HepG2 (cell line): ENCODE measurements at regions not wholly inside any gene's neighbourhood (a gene's known extent, or its start where the extent isn't known, plus 50 kb on each side); places are given as distances from the start of the nearest gene placed in this dataset.
"Not testable (repeated sequence)": the region's sequence is repeated elsewhere in the genome, so short reads cannot be mapped to it uniquely, and the experiment has no call there.

Experiments used
- ATAC-seq: fragments of 200-7000 bp; cut with Tn5 transposase; 3 replicates; pipeline ENCODE4 v1.9.1; 2020; ENCODE audit warnings: mild to moderate bottlenecking, moderate library complexity
- BruUV-seq: library from RNA; stranded (reverse); fragments of 400-500 nt; replicated peaks from 2 replicates; lab custom pipeline; 2021; lab: Mats Ljungman, UMichigan
- CTCF ChIA-PET: fragments of 300-600 bp; formaldehyde crosslinking; extraction: SDS; loops from one replicate; lab custom pipeline; 2021; ENCODE audit warnings: low total read pairs, inconsistent platforms, low intra/inter-chr PET ratio; lab: Yijun Ruan, JAX
- POLR2A ChIA-PET: fragments of 350-600 bp; sonication (Branson Sonifier 250); formaldehyde crosslinking; loops from one replicate; lab custom pipeline; 2020; ENCODE audit warnings: antibody characterized with exemption, inconsistent platforms; lab: Yijun Ruan, JAX
- DNase-seq: peaks from one replicate; pipeline ENCODE4 v3.0.0-alpha.2; 2015; ENCODE audit warnings: low spot score
- FAIRE-seq: peaks from 3 replicates; lab custom pipeline; 2011; peaks lifted over from hg19 to GRCh38; lab: Jason Lieb, UNC
- H2AFZ ChIP-seq: one replicate; pipeline ENCODE4 v1.6.1; 2011; ENCODE audit warnings: low read length, inconsistent platforms
- H3K27ac ChIP-seq: fragments of 300-600 bp; 3 replicates; pipeline ENCODE4 v1.8.0; 2011; ENCODE audit warnings: mixed run types, mild to moderate bottlenecking, mixed read lengths, low read length, inconsistent platforms; ENCODE audit not compliant: insufficient read depth; ENCODE audit errors: extremely low read length
- H3K27me3 ChIP-seq, 2 experiments: fragments of 200-600 bp in 1 of 2; 2 replicates in 1 of 2; 3 replicates in 1 of 2; pipeline versions ENCODE4 v1.6.0 to v1.8.0; 2011; ENCODE audit warnings: low read length in 2 of 2, mild to moderate bottlenecking in 2 of 2, moderate library complexity in 2 of 2, inconsistent platforms in 1 of 2; ENCODE audit not compliant: insufficient read depth in 2 of 2, control insufficient read depth in 1 of 2
- H3K36me3 ChIP-seq, 2 experiments: fragments of 200-600 bp in 1 of 2; replicated peaks in 1 of 2; 2 replicates in 1 of 2; 3 replicates in 1 of 2; pipeline versions ENCODE4 v1.5.1 to v1.8.0; 2011; ENCODE audit warnings: low read length in 2 of 2, inconsistent platforms in 1 of 2; ENCODE audit not compliant: insufficient read depth in 2 of 2, control insufficient read depth in 1 of 2
- H3K4me1 ChIP-seq: 2 replicates; pipeline ENCODE4 v1.5.1; 2012; ENCODE audit warnings: low read length, inconsistent platforms; ENCODE audit not compliant: insufficient read depth
- H3K4me2 ChIP-seq: 2 replicates; pipeline ENCODE4 v1.6.0; 2011; ENCODE audit warnings: low read depth, low read length, inconsistent platforms
- H3K4me3 ChIP-seq, 3 experiments: fragments of 200-600 bp in 1 of 3; sonication (generic), shearing (Covaris generic) in 1 of 3; replicated peaks in 1 of 3; 2 replicates each; pipeline ENCODE4 v1.5.1; 2011 to 2016; ENCODE audit warnings: low read length in 3 of 3, inconsistent platforms in 2 of 3, low read depth in 2 of 3, mild to moderate bottlenecking in 2 of 3, control low read depth in 1 of 3, mixed read lengths in 1 of 3; ENCODE audit not compliant: insufficient read depth in 1 of 3
- H3K79me2 ChIP-seq: one replicate; pipeline ENCODE4 v1.6.1; 2011; ENCODE audit warnings: low read length, inconsistent platforms; ENCODE audit not compliant: insufficient read depth
- H3K9ac ChIP-seq: 2 replicates; pipeline ENCODE4 v1.6.0; 2011; ENCODE audit warnings: mild to moderate bottlenecking, low read depth, low read length, inconsistent platforms; ENCODE audit not compliant: insufficient read depth
- H3K9me3 ChIP-seq: 2 replicates; pipeline ENCODE4 v1.5.1; 2012; ENCODE audit warnings: mild to moderate bottlenecking, low read length
- H4K20me1 ChIP-seq: 2 replicates; pipeline ENCODE4 v1.6.0; 2011; ENCODE audit warnings: inconsistent platforms, mild to moderate bottlenecking, low read length, moderate library complexity; ENCODE audit not compliant: insufficient read depth
- WGBS: methylation state at CpG from one replicate; pipeline ENCODE4 v1.1.6; 2017; ENCODE audit warnings: low lambda C conversion rate; 5-methylcytosine and 5-hydroxymethylcytosine counted together
- in situ Hi-C: cut with HindIII; loops from 2 replicates; pipeline ENCODE4 v1.10.0; 2017; ENCODE audit warnings: low pct_unique_long_range_greater_than_20kb; ENCODE audit not compliant: extremely low pct_ligation_motif_present
- intact Hi-C: fragments of 100-400 bp; cut with micrococcal nuclease; formaldehyde crosslinking; loops from one replicate; pipeline ENCODE4 v1.10.0; 2022; ENCODE audit not compliant: unreplicated experiment

- DNase-seq, in situ Hi-C loops, H3K9me3 ChIP-seq, H3K27ac ChIP-seq, H4K20me1 ChIP-seq, intact Hi-C loops, H3K4me1 ChIP-seq, H2AFZ ChIP-seq, FAIRE-seq, H3K79me2 ChIP-seq, POLR2A ChIA-PET, H3K27me3 ChIP-seq, CTCF ChIA-PET, H3K4me2 ChIP-seq, H3K36me3 ChIP-seq, H3K9ac ChIP-seq, BruUV-seq, ATAC-seq, H3K4me3 ChIP-seq: not testable (repeated sequence)
- 0% methylated on average over 4 of the region's 5 CpGs for WGBS
These were observed 275.5 kb upstream of the FRG2C start for GRCh38 chr3:75388486-75389124.

- H3K4me1 ChIP-seq, FAIRE-seq, H3K4me2 ChIP-seq, H3K36me3 ChIP-seq, H3K79me2 ChIP-seq, BruUV-seq, H2AFZ ChIP-seq, intact Hi-C loops, H3K4me3 ChIP-seq, H3K27ac ChIP-seq, H3K27me3 ChIP-seq, in situ Hi-C loops, CTCF ChIA-PET, ATAC-seq, H3K9me3 ChIP-seq, POLR2A ChIA-PET, H4K20me1 ChIP-seq, DNase-seq, H3K9ac ChIP-seq: not testable (repeated sequence)
- WGBS = 0% methylated on average over 1 of the region's 3 CpGs
These were observed 270.8 kb upstream of the FRG2C start for GRCh38 chr3:75393288-75393694.

GRCh38 chr3:75394102-75394501, 270.0 kb upstream of the FRG2C start:
- H3K9me3 ChIP-seq, in situ Hi-C loops, H3K79me2 ChIP-seq, POLR2A ChIA-PET, H3K27me3 ChIP-seq, H3K9ac ChIP-seq, H3K4me2 ChIP-seq, H3K4me1 ChIP-seq, CTCF ChIA-PET, H4K20me1 ChIP-seq, DNase-seq, H3K36me3 ChIP-seq, H3K4me3 ChIP-seq, intact Hi-C loops, H3K27ac ChIP-seq, BruUV-seq, H2AFZ ChIP-seq, FAIRE-seq, ATAC-seq: not testable (repeated sequence)
- 60% methylated on average over 7 of the region's 7 CpGs for WGBS

- WGBS = 36% methylated on average over 7 of the region's 15 CpGs
- H3K36me3 ChIP-seq, H3K9ac ChIP-seq, CTCF ChIA-PET, H3K4me2 ChIP-seq, H3K79me2 ChIP-seq, in situ Hi-C loops, H3K4me1 ChIP-seq, H3K27ac ChIP-seq, POLR2A ChIA-PET, H3K27me3 ChIP-seq, DNase-seq, H3K9me3 ChIP-seq, FAIRE-seq, ATAC-seq, BruUV-seq, H4K20me1 ChIP-seq, H2AFZ ChIP-seq, intact Hi-C loops, H3K4me3 ChIP-seq: not testable (repeated sequence)
These were observed 269.4 kb upstream of the FRG2C start for GRCh38 chr3:75394562-75395360.
